ENCODE measurements at regions not wholly inside any gene's neighbourhood (a gene's known extent, or its start where the extent isn't known, plus 50 kb on each side); places are given as distances from the start of the nearest gene placed in this dataset.

GRCh38 chr15:58329211-58329610 is 102.6 kb upstream of the LIPC start:
- no peak overlapping the region for H3K4me3 ChIP-seq (ENCODE audit: low read length)
- H3K4me1 ChIP-seq (ENCODE audit: control insufficient read depth, insufficient read depth, low read length) = 0 out of 2 replicates have a peak, but pooled peaks cover 2% of the 10 kb centered on the region
- no peak overlapping the region for H3K27ac ChIP-seq (ENCODE audit: low read length)
- no peaks in the 10 kb centered on the region for H3K27me3 ChIP-seq (ENCODE audit: control insufficient read depth, insufficient read depth, low read length)
- no peaks in the 10 kb centered on the region for H3K36me3 ChIP-seq (ENCODE audit: control insufficient read depth, insufficient read depth, low read length)
- no CpG with 5 or more reads among the region's 2 CpGs for WGBS (ENCODE audit: insufficient coverage, insufficient read length)
- no peaks in the 10 kb centered on the region for H3K9me3 ChIP-seq (ENCODE audit: control insufficient read depth, insufficient read depth, low read length)
- DNase-seq (ENCODE audit: low read depth, low spot score) = no peak

GRCh38 chr15:58329781-58330671 is 101.8 kb upstream of the LIPC start:
- no peaks in the 10 kb centered on the region for H3K27me3 ChIP-seq (ENCODE audit: control insufficient read depth, insufficient read depth, low read length)
- DNase-seq (ENCODE audit: low read depth, low spot score) = no peak
- no peaks in the 10 kb centered on the region for H3K9me3 ChIP-seq (ENCODE audit: control insufficient read depth, insufficient read depth, low read length)
- no peak overlapping the region for H3K4me3 ChIP-seq (ENCODE audit: low read length)
- 0 out of 2 replicates have a peak, but pooled peaks cover 2% of the 10 kb centered on the region for H3K4me1 ChIP-seq (ENCODE audit: control insufficient read depth, insufficient read depth, low read length)
- H3K27ac ChIP-seq (ENCODE audit: low read length) = no peak overlapping the region
- H3K36me3 ChIP-seq (ENCODE audit: control insufficient read depth, insufficient read depth, low read length) = no peaks in the 10 kb centered on the region
- no CpG with 5 or more reads among the region's 13 CpGs for WGBS (ENCODE audit: insufficient coverage, insufficient read length)

GRCh38 chr15:58330741-58331559 is 100.8 kb upstream of the LIPC start:
- no peak overlapping the region for H3K27ac ChIP-seq (ENCODE audit: low read length)

GRCh38 chr15:58331560-58331912 is 100.3 kb upstream of the LIPC start:
- 0 out of 2 replicates have a peak, but pooled peaks cover 2% of the 10 kb centered on the region for H3K4me1 ChIP-seq (ENCODE audit: control insufficient read depth, insufficient read depth, low read length)
- WGBS (ENCODE audit: insufficient coverage, insufficient read length) = no CpG with 5 or more reads among the region's 2 CpGs
- no peak for DNase-seq (ENCODE audit: low read depth, low spot score)
- H3K4me3 ChIP-seq (ENCODE audit: low read length) = no peak overlapping the region
- H3K36me3 ChIP-seq (ENCODE audit: control insufficient read depth, insufficient read depth, low read length) = no peaks in the 10 kb centered on the region
- H3K9me3 ChIP-seq (ENCODE audit: control insufficient read depth, insufficient read depth, low read length) = no peaks in the 10 kb centered on the region
- H3K27me3 ChIP-seq (ENCODE audit: control insufficient read depth, insufficient read depth, low read length) = no peaks in the 10 kb centered on the region
- no peak overlapping the region for H3K27ac ChIP-seq (ENCODE audit: low read length)

More at GRCh38 chr15:58330741-58331559, 100.8 kb upstream of the LIPC start:
- Histone ChIP-seq H3K4me1 (ENCODE audit: control insufficient read depth, insufficient read depth, low read length) (0 out of 2 replicates have a peak, but pooled peaks cover 2% of the 10 kb centered on the region), H3K27me3 (ENCODE audit: control insufficient read depth, insufficient read depth, low read length) (no peaks in the 10 kb centered on the region), H3K9me3 (ENCODE audit: control insufficient read depth, insufficient read depth, low read length) (no peaks in the 10 kb centered on the region), H3K4me3 (ENCODE audit: low read length) (no peak overlapping the region), H3K36me3 (ENCODE audit: control insufficient read depth, insufficient read depth, low read length) (no peaks in the 10 kb centered on the region)
- no peak for DNase-seq (ENCODE audit: low read depth, low spot score)
- WGBS (ENCODE audit: insufficient coverage, insufficient read length) = no CpG with 5 or more reads among the region's 8 CpGs

- H3K27me3 ChIP-seq (ENCODE audit: control insufficient read depth, insufficient read depth, low read length) = no peaks in the 10 kb centered on the region
- 0 out of 2 replicates have a peak, but pooled peaks cover 2% of the 10 kb centered on the region for H3K4me1 ChIP-seq (ENCODE audit: control insufficient read depth, insufficient read depth, low read length)
- no peak overlapping the region for H3K4me3 ChIP-seq (ENCODE audit: low read length)
- DNase-seq (ENCODE audit: low read depth, low spot score) = no peak
- no peak overlapping the region for H3K27ac ChIP-seq (ENCODE audit: low read length)
- WGBS (ENCODE audit: insufficient coverage, insufficient read length) = no CpG with 5 or more reads among the region's 8 CpGs
- H3K36me3 ChIP-seq (ENCODE audit: control insufficient read depth, insufficient read depth, low read length) = no peaks in the 10 kb centered on the region
- no peaks in the 10 kb centered on the region for H3K9me3 ChIP-seq (ENCODE audit: control insufficient read depth, insufficient read depth, low read length)
Measured at GRCh38 chr15:58331913-58332675, 99.7 kb upstream of the LIPC start.

- DNase-seq (ENCODE audit: low read depth, low spot score) = no peak
Measured at GRCh38 chr15:58332676-58333400, 99.0 kb upstream of the LIPC start.

GRCh38 chr15:58334803-58335202 is 97.0 kb upstream of the LIPC start:
- Histone ChIP-seq H3K36me3 (ENCODE audit: control insufficient read depth, insufficient read depth, low read length) (no peaks in the 10 kb centered on the region), H3K27me3 (ENCODE audit: control insufficient read depth, insufficient read depth, low read length) (no peaks in the 10 kb centered on the region), H3K27ac (ENCODE audit: low read length) (no peak overlapping the region), H3K4me1 (ENCODE audit: control insufficient read depth, insufficient read depth, low read length) (0 out of 2 replicates have a peak, but pooled peaks cover 2% of the 10 kb centered on the region), H3K4me3 (ENCODE audit: low read length) (no peak overlapping the region), H3K9me3 (ENCODE audit: control insufficient read depth, insufficient read depth, low read length) (no peaks in the 10 kb centered on the region)
- WGBS (ENCODE audit: insufficient coverage, insufficient read length) = no CpG with 5 or more reads among the region's 2 CpGs
- no peak for DNase-seq (ENCODE audit: low read depth, low spot score)

More at GRCh38 chr15:58332676-58333400, 99.0 kb upstream of the LIPC start:
- Histone ChIP-seq H3K4me3 (ENCODE audit: low read length) (no peak overlapping the region), H3K4me1 (ENCODE audit: control insufficient read depth, insufficient read depth, low read length) (0 out of 2 replicates have a peak, but pooled peaks cover 2% of the 10 kb centered on the region), H3K27me3 (ENCODE audit: control insufficient read depth, insufficient read depth, low read length) (no peaks in the 10 kb centered on the region), H3K36me3 (ENCODE audit: control insufficient read depth, insufficient read depth, low read length) (no peaks in the 10 kb centered on the region), H3K27ac (ENCODE audit: low read length) (no peak overlapping the region), H3K9me3 (ENCODE audit: control insufficient read depth, insufficient read depth, low read length) (no peaks in the 10 kb centered on the region)

- no peak overlapping the region for H3K4me3 ChIP-seq (ENCODE audit: low read length)
- H3K36me3 ChIP-seq (ENCODE audit: control insufficient read depth, insufficient read depth, low read length) = no peaks in the 10 kb centered on the region
- no peaks in the 10 kb centered on the region for H3K27me3 ChIP-seq (ENCODE audit: control insufficient read depth, insufficient read depth, low read length)
- no CpG with 5 or more reads among the region's 3 CpGs for WGBS (ENCODE audit: insufficient coverage, insufficient read length)
- no peak for DNase-seq (ENCODE audit: low read depth, low spot score)
- H3K27ac ChIP-seq (ENCODE audit: low read length) = no peak overlapping the region
- H3K4me1 ChIP-seq (ENCODE audit: control insufficient read depth, insufficient read depth, low read length) = 0 out of 2 replicates have a peak, but pooled peaks cover 2% of the 10 kb centered on the region
- H3K9me3 ChIP-seq (ENCODE audit: control insufficient read depth, insufficient read depth, low read length) = no peaks in the 10 kb centered on the region
Measured at GRCh38 chr15:58336161-58336560, 95.6 kb upstream of the LIPC start.

- no CpG with 5 or more reads among the region's 3 CpGs for WGBS (ENCODE audit: insufficient coverage, insufficient read length)
- Histone ChIP-seq H3K27ac (ENCODE audit: low read length) (no peak overlapping the region), H3K4me1 (ENCODE audit: control insufficient read depth, insufficient read depth, low read length) (no peaks in the 10 kb centered on the region), H3K27me3 (ENCODE audit: control insufficient read depth, insufficient read depth, low read length) (no peaks in the 10 kb centered on the region), H3K36me3 (ENCODE audit: control insufficient read depth, insufficient read depth, low read length) (no peaks in the 10 kb centered on the region), H3K4me3 (ENCODE audit: low read length) (no peak overlapping the region), H3K9me3 (ENCODE audit: control insufficient read depth, insufficient read depth, low read length) (no peaks in the 10 kb centered on the region)
- no peak for DNase-seq (ENCODE audit: low read depth, low spot score)
Measured at GRCh38 chr15:58340176-58340575, 91.6 kb upstream of the LIPC start.
